GM12892 (cell line): ENCODE measurements at regions not wholly inside any gene's neighbourhood (a gene's known extent, or its start where the extent isn't known, plus 50 kb on each side); places are given as distances from the start of the nearest gene placed in this dataset.

Experiments
- DNase-seq: peaks from one replicate; pipeline ENCODE4 v3.0.0; 2011; ENCODE audit not compliant: insufficient read length
- FAIRE-seq: peaks from 2 replicates; lab custom pipeline; 2011; peaks lifted over from hg19 to GRCh38; lab: Jason Lieb, UNC
- POLR2A ChIP-seq: IDR thresholded peaks from 2 replicates; pipeline ENCODE4 v1.6.1; 2011; ENCODE audit warnings: low read depth, low read length, control low read depth
- POLR2AphosphoS5 ChIP-seq: IDR thresholded peaks from 2 replicates; pipeline ENCODE4 v1.6.1; 2011; ENCODE audit warnings: low read depth, low read length, control low read depth
- TAF1 ChIP-seq: IDR thresholded peaks from 2 replicates; pipeline ENCODE4 v1.6.1; 2011; ENCODE audit warnings: low read depth, mild to moderate bottlenecking, control low read depth, low read length, borderline replicate concordance

DNA sequence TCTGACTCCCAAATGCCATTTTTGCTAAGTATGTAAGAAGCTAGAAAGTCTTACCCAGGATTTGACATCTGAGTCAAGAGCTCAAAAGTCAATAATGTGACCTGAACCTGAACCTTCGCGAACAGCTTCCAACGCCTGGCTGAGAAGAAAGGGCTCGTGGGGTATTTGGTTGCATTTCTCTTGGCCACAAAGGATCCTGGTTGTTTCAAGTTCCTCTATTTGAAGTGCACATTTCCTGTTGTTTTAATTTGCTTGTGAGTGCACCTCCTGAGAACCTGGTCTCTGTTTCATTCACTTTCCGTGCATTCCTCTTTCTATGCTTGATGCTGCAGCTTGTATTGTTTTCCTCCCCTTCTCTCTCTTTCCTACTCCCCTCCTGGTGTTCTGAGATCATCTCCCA, 212.5 kb downstream of the FOXA2 start:
- DNase-seq, result no peak
- FAIRE-seq, result peak; percentile 51
- no peak for TF ChIP-seq POLR2AphosphoS5
- no peak for TF ChIP-seq TAF1
- no peak for TF ChIP-seq POLR2A

DNA sequence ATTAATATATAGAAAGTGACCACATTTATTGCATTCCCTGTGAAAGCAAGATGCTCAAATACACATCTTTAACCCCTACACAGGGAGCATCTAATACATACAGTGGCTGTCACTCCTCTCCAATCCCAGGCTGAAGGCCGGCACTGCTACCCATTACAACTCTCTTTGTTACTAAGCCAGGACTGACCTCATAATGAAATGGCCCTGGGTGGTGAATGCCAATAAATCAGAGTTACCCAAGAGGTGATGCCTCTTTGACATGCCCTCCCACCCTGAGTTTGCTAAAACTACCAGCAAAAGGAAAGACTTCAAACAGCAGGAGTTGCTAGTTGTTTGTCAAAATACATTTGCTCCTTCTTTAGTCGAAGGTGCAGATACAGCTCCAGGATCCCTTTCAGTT, 214.2 kb downstream of the FOXA2 start:
- no peak for TF ChIP-seq POLR2AphosphoS5
- no peak for TF ChIP-seq TAF1
- no peak for TF ChIP-seq POLR2A
- FAIRE-seq (no peak), DNase-seq (no peak)

DNA sequence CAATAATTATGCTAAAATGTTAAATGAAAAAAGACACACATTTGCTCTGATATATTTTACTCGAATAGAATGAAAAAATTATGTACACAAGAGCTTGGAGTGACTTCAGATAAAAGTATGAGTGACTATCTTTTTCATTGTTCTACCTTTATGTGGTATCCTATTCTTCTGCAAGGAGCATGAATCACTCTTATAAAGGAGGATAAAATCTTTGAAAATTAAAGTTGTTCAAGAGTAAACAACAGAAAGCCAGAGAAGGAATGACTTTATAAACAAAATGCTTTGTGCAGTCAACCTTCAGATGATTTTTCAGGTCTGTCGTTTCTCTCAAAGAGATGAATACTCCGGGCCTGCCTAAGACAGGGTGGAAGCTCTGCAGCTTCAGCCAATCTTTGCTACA, 215.3 kb downstream of the FOXA2 start:
- DNase-seq, result no peak
- TF ChIP-seq TAF1 (no peak), POLR2A (no peak), POLR2AphosphoS5 (no peak)
- no peak for FAIRE-seq

DNA sequence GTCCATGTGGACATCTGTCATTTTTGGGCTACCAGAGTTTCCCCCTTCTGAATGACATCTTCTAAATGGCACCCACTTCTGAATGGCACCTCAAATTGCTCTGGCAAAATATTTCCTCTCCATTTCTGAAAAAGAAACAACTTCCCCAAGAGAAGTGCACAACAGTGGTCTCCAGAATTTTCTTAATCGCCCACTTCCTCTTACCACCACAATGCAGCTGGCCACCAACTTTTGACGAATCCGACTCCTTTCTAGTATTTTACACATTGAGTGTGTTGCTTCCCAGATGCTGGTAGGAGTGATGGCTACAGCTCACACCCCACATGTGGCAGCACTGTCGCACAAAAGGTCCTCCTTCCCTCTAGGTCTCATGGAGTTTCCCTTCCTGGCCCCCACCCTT, 216.1 kb downstream of the FOXA2 start:
- FAIRE-seq (no peak), DNase-seq (no peak)
- TF ChIP-seq POLR2AphosphoS5 (no peak), POLR2A (no peak), TAF1 (no peak)

DNA sequence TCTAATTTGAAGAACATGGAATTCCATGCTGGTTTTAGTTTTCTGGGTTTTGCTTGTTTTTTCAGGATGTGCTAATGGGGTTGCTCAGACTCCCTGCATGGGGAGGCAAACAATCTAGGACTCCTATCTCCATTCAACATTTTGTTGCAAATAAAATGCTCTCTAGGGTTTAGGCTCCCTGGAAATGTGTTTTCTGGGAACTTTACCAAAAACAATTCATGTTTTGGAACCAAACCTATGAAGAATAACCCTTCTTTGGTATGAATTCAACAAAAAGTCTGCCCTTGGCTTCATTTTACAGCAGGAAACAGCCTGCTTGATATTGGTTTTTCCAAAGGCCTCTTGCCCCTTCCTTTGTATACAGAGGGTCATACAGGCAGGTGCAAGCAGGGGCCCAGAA, 217.7 kb downstream of the FOXA2 start:
- FAIRE-seq (no peak), DNase-seq (no peak)
- TF ChIP-seq TAF1 (no peak), POLR2AphosphoS5 (no peak), POLR2A (no peak)

DNA sequence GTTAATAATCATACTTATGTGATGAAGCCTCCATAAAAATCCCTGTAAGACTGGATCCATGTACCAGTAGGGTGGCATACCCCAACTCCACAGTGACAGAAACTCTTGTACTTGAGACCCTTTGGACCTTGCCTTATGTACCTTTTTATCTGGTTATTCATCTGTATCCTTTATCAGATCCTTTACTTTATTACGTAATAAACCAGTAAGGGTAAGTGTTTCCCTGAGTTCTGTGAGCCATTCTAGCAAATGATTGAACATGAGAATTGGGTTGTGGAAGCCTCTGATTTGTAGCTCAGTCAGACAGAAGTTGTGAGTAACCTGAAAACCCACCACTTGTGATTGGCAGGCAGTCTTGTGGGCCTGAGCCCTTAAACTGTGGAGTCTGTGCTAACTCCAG, 229.7 kb downstream of the FOXA2 start:
- FAIRE-seq (no peak), DNase-seq (no peak)
- TF ChIP-seq POLR2A, result no peak
- no peak for TF ChIP-seq TAF1
- no peak for TF ChIP-seq POLR2AphosphoS5

DNA sequence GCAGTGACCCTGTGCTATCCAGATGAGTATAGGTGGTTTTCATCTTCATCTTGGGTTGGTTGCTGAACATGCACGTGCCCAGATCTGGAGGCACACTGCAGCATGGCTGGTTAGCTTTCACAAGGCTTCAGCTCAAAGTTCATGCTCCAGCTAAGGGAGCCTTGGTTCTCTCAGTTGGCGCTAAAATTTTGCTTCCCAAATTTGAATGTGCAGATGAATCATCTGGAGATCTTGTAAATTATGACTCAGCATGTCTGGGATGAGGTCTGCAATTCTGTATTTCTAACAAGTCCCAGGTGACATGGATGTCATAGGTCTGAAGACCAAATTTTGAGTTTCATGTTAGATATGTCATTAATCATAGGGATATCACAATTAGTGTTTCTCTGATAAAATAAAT, 230.8 kb downstream of the FOXA2 start:
- TF ChIP-seq TAF1 (no peak), POLR2AphosphoS5 (no peak), POLR2A (no peak)
- DNase-seq (no peak), FAIRE-seq (no peak)

DNA sequence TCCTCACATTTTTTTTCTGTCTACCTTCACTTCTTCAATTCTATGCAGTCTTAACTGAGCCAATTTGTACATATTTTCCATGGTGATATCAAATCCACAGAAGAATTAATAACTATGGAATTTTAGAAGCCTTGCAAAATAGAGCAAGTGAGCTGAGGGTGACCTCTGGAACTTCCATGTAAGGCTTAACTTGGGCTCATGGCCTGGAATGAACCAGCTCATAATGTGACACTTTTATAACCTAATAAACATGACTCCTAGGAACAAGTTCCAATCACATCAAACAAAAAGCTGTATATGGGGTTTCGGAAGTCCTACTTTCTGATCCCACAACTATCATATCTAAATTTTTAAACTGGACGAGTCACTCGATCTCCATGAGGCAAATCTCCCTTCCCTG, 232.4 kb downstream of the FOXA2 start:
- no peak for FAIRE-seq
- no peak for DNase-seq
- no peak for TF ChIP-seq POLR2A
- no peak for TF ChIP-seq POLR2AphosphoS5
- TF ChIP-seq TAF1, result no peak

DNA sequence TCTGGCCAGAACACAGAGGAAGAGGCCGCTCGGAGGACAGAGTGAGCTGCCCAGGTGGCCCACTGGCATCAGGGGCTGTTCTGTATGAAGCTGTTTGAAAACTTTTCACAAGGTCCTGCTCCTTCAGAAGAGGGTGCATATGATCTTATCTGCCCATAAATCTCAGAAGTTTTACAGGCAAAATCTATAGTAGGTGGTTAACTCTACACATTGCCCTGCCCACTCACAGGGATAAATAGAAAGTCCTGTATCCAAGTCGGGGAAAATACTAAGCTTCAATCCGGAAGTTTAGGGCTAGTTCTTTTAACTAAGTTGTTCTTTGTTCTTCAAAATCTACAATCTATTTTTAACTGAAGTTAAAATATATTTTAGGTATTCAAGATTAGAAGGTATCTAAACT, 233.7 kb downstream of the FOXA2 start:
- TF ChIP-seq POLR2AphosphoS5 (no peak), TAF1 (no peak), POLR2A (no peak)
- FAIRE-seq (no peak), DNase-seq (no peak)

DNA sequence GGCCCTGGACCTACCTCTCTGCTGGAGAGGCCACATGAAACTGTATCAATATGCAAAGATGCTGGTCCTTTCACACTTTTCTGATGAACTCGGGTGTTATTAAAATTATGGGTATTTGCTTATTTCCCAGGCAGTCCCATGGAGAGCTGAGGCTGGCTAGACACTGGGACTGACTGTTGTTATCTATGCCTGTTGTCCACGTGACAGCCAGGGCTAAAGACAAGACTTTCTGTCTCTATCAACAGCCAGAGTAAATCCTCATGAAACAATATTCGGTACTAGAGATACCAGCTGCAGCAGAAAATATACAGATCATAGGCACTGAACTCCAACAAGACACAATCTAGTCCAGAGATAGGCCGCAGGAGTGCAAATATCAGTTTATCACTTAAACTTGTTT, 236.4 kb downstream of the FOXA2 start:
- no peak for DNase-seq
- no peak for FAIRE-seq
- TF ChIP-seq POLR2AphosphoS5 (no peak), POLR2A (no peak), TAF1 (no peak)

DNA sequence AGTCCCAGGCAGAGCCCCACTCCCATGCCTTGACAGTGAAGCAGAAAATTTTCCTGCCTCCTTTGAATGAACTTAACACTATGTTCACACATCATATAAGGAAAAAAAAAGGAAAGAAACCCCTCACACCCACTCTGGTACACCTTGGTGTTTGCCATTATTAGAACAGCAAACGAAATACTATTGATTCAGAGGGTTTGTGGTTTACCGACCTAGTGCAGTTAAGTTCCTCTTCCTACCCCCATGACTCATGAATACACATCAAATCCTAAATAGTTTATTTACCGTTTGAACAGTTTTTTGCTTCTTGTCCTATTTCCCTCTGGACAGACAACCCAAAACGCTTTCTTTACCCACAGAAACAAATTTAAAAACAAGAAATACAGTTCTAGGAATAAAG, 237.7 kb downstream of the FOXA2 start:
- no peak for TF ChIP-seq POLR2A
- no peak for TF ChIP-seq TAF1
- TF ChIP-seq POLR2AphosphoS5, result no peak
- no peak for DNase-seq
- no peak for FAIRE-seq

DNA sequence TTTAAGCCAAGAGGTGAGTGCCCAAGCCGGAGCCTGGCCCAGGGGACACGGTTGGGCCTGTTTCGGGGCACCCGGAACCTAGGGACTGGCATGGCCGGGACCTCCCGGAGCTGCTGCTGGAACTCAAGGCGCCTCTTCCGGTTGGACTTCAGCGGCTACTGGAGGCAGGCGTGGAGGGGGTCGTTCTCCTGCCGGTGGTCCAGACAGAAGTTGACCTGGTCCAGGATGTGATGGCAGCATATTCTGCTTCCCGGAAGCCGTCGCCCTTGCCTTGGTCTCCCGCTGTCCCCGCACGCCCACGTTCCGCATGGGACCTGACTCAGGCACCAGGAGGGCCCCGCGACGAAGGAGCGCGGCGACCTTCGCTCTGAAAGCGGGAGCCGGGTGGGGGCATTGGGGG, 240.8 kb downstream of the FOXA2 start:
- FAIRE-seq (no peak), DNase-seq (no peak)
- no peak for TF ChIP-seq POLR2AphosphoS5
- no peak for TF ChIP-seq TAF1
- TF ChIP-seq POLR2A, result no peak

DNA sequence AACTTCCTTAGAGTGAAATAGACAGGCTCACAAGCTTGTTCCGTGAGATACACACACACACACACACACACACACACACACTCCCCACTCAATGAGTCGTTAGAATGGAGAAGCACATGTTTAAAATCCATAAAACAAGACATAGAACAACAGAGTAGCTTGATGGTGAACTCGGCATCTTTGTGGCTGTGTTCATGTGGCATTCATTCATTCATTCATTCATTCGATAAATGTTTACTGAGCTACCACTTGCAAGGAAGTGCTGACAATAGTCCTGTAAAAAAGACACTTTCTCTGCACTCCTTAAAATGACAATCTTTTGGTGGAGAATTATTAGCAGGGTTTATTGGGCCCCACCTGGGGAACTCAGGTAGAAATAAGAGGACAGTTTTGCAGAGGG, 242.0 kb downstream of the FOXA2 start:
- FAIRE-seq (no peak), DNase-seq (no peak)
- TF ChIP-seq TAF1 (no peak), POLR2A (no peak), POLR2AphosphoS5 (no peak)

DNA sequence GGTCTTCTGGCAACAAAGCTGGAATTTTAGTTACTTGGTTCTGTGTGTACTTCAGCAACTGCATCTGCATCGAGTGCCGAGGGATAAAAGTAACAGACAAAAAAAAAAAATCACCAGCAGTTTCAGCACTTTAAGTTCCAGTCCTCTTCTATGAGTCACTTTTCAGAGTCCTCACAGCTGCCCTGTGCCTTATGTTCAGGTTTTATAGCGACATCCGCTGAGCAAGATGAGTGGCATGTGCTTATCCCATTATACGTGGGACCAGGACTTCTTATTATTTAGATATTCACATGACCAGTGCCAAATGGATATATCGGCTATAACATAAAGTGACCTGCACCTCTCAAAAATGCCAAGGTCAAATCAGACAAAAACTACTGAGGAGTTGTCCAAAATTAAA, 242.9 kb downstream of the FOXA2 start:
- DNase-seq (no peak), FAIRE-seq (no peak)
- TF ChIP-seq POLR2AphosphoS5 (no peak), POLR2A (no peak), TAF1 (no peak)
